ENCODE measurements at regions not wholly inside any gene's neighbourhood (a gene's known extent, or its start where the extent isn't known, plus 50 kb on each side); places are given as distances from the start of the nearest gene placed in this dataset.
A peak's percentile ranks its signal among the peaks of the same experiment; 100 is the strongest.

- no peak for TF ChIP-seq MNT (conservative IDR thresholded peaks at IDR 0.05)
- TF ChIP-seq RFX7 (CRISPR knock-in tag; IDR thresholded peaks at IDR 0.05), result no peak
- TF ChIP-seq ZNF407 (IDR thresholded peaks at IDR 0.05; ENCODE audit: low read depth), result no peak
- TF ChIP-seq ERF (CRISPR knock-in tag; IDR thresholded peaks at IDR 0.05), result no peak
- TF ChIP-seq ZZZ3 (IDR thresholded peaks at IDR 0.05), result no peak
- no peak for TF ChIP-seq SAFB (IDR thresholded peaks at IDR 0.05; ENCODE audit: borderline replicate concordance, low read depth, low read length)
- no peak for TF ChIP-seq RBM14 (IDR thresholded peaks at IDR 0.05; ENCODE audit: borderline replicate concordance, insufficient read depth, low read depth, low read length)
- no peak for TF ChIP-seq HDAC6 (IDR thresholded peaks at IDR 0.05; ENCODE audit: low read depth, low read length)
- TF ChIP-seq POLR2H (tag; IDR thresholded peaks at IDR 0.05; ENCODE audit: low read depth), result no peak
- TF ChIP-seq FUS (optimal IDR thresholded peaks at IDR 0.05; ENCODE audit: low read depth, low read length), result no peak
- H3K79me2 ChIP-seq (ENCODE audit: control insufficient read depth, insufficient read depth, low read length), result no peaks in the 10 kb centered on the region
- intact Hi-C loops (cut with micrococcal nuclease), result loop anchor here (5.0 kb wide), 1 partner anchor 63 kb away; no protein-coding TSS in a partner anchor
- no peak overlapping the region for H3K27ac ChIP-seq (ENCODE audit: extremely low read depth, low read depth, low read length)
- ATAC-seq, result peak; percentile 17; the same call in 1 of the 3 replicates
- no peaks in the 10 kb centered on the region for H3K9me1 ChIP-seq (ENCODE audit: control insufficient read depth, insufficient read depth, low read length)
- WGBS (ENCODE audit: insufficient coverage, low coverage, missing lambda C conversion rate), result under 1% methylated on average over 10 of the region's 10 CpGs
- H3K4me1 ChIP-seq (replicated peaks in 1 of 2; ENCODE audit: control insufficient read depth in 2 of 2, insufficient read depth in 2 of 2, low read length in 2 of 2), result no peaks in the 10 kb centered on the region
- H3K36me3 ChIP-seq (ENCODE audit: control insufficient read depth, insufficient read depth, low read length), result no peaks in the 10 kb centered on the region
- no peak for FAIRE-seq
- H3K4me3 ChIP-seq, result no peak overlapping the region
- BruUV-seq (replicated peaks), result no TSS peak
- H3K9me3 ChIP-seq (replicated peaks; ENCODE audit: control insufficient read depth, insufficient read depth, low read depth, low read length), result no peaks in the 10 kb centered on the region
- H3K4me2 ChIP-seq (ENCODE audit: insufficient read depth, low read length), result no peak overlapping the region
- H4K20me1 ChIP-seq (replicated peaks; ENCODE audit: control insufficient read depth, insufficient read depth, low read length), result no peaks in the 10 kb centered on the region; the same call in 1 of the 2 replicates
- H2AFZ ChIP-seq (ENCODE audit: low read depth, low read length), result no peak overlapping the region
- POLR2A ChIA-PET, result no interaction called here
- no peak for DNase-seq (ENCODE audit: extremely low read depth in 1 of 4, low spot score in 3 of 4)
- CTCF ChIA-PET (ENCODE audit: low intra/inter-chr PET ratio), result no interaction called here
- H3K9ac ChIP-seq (ENCODE audit: insufficient read depth in 1 of 2, low read depth in 2 of 2, low read length in 2 of 2), result no peak overlapping the region
- in situ Hi-C loops (cut with MboI), result no loop called here
- H3K27me3 ChIP-seq (ENCODE audit: control insufficient read depth in 2 of 2, insufficient read depth in 2 of 2, low read length in 2 of 2), result peaks cover 24 to 35% of the 10 kb centered on the region in 2 experiments; a peak in 4 of 5 replicates
Observed at GRCh38 chr21:31538816-31539215, 120.7 kb upstream of the SOD1 start.
